ENCODE measurements at regions not wholly inside any gene's neighbourhood (a gene's known extent, or its start where the extent isn't known, plus 50 kb on each side); places are given as distances from the start of the nearest gene placed in this dataset.

GRCh38 chr17:69949496-69949895 is 125.5 kb upstream of the KCNJ16 start:
- TF ChIP-seq CTCF (IDR thresholded peaks at IDR 0.05; ENCODE audit: low read depth, low read length, missing control alignments) = no peak
- DNase-seq (ENCODE audit: extremely low read depth, low read depth) = no peak

GRCh38 chr17:69949973-69950695 is 124.9 kb upstream of the KCNJ16 start:
- no peak for DNase-seq (ENCODE audit: extremely low read depth, low read depth)
- H3K4me3 ChIP-seq (replicated peaks; ENCODE audit: low read depth, low read length) = no peak overlapping the region
- TF ChIP-seq CTCF (IDR thresholded peaks at IDR 0.05; ENCODE audit: low read depth, low read length, missing control alignments) = no peak

More at GRCh38 chr17:69949496-69949895, 125.5 kb upstream of the KCNJ16 start:
- H3K4me3 ChIP-seq (replicated peaks; ENCODE audit: low read depth, low read length) = no peak overlapping the region

- H3K4me3 ChIP-seq (replicated peaks; ENCODE audit: low read depth, low read length) = no peak overlapping the region
- no peak for DNase-seq (ENCODE audit: extremely low read depth, low read depth)
- no peak for TF ChIP-seq CTCF (IDR thresholded peaks at IDR 0.05; ENCODE audit: low read depth, low read length, missing control alignments)
These were observed 124.2 kb upstream of the KCNJ16 start for GRCh38 chr17:69950701-69951418.

- TF ChIP-seq CTCF (IDR thresholded peaks at IDR 0.05; ENCODE audit: low read depth, low read length, missing control alignments) = no peak
- no peak overlapping the region for H3K4me3 ChIP-seq (replicated peaks; ENCODE audit: low read depth, low read length)
- DNase-seq (ENCODE audit: extremely low read depth, low read depth) = no peak
These were observed 120.6 kb upstream of the KCNJ16 start for GRCh38 chr17:69954241-69954925.

GRCh38 chr17:69958063-69958462 is 117.0 kb upstream of the KCNJ16 start:
- TF ChIP-seq CTCF (IDR thresholded peaks at IDR 0.05; ENCODE audit: low read depth, low read length, missing control alignments) = no peak
- DNase-seq (ENCODE audit: extremely low read depth, low read depth) = no peak
- no peak overlapping the region for H3K4me3 ChIP-seq (replicated peaks; ENCODE audit: low read depth, low read length)

GRCh38 chr17:69959283-69959682 is 115.7 kb upstream of the KCNJ16 start:
- TF ChIP-seq CTCF (IDR thresholded peaks at IDR 0.05; ENCODE audit: low read depth, low read length, missing control alignments) = no peak
- H3K4me3 ChIP-seq (replicated peaks; ENCODE audit: low read depth, low read length) = no peak overlapping the region
- no peak for DNase-seq (ENCODE audit: extremely low read depth, low read depth)

Data from HFF-Myc (cell line).